ENCODE measurements at regions not wholly inside any gene's neighbourhood (a gene's known extent, or its start where the extent isn't known, plus 50 kb on each side); places are given as distances from the start of the nearest gene placed in this dataset.
A peak's percentile ranks its signal among the peaks of the same experiment; 100 is the strongest.

DNA sequence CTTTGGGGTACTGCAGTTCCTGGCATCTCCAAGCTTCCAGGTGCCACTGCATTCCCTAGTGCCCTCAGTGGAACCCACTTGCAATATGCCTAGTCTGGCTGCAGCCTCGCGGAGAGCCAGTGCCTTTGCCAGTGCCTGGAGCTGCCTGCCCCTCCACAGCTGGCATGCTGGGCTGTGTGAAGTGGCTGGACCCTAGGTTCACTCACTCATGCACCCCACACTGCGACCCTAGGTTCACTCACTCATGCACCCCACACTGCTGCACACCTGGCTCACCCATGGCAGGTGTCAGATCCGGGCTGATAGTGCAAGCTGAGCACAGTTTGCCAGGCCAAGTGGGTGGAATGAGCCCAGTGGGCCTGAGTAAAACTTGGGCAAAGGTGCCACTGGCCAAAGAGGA is 253.0 kb upstream of the NDST4 start:
- Histone ChIP-seq H3K27ac (no peak overlapping the region), H3K4me3 (no peak overlapping the region)
- TF ChIP-seq, protein P1, sequence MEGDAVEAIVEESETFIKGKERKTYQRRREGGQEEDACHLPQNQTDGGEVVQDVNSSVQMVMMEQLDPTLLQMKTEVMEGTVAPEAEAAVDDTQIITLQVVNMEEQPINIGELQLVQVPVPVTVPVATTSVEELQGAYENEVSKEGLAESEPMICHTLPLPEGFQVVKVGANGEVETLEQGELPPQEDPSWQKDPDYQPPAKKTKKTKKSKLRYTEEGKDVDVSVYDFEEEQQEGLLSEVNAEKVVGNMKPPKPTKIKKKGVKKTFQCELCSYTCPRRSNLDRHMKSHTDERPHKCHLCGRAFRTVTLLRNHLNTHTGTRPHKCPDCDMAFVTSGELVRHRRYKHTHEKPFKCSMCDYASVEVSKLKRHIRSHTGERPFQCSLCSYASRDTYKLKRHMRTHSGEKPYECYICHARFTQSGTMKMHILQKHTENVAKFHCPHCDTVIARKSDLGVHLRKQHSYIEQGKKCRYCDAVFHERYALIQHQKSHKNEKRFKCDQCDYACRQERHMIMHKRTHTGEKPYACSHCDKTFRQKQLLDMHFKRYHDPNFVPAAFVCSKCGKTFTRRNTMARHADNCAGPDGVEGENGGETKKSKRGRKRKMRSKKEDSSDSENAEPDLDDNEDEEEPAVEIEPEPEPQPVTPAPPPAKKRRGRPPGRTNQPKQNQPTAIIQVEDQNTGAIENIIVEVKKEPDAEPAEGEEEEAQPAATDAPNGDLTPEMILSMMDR (IDR thresholded peaks at IDR 0.05): no peak
- DNase-seq (ENCODE audit: low spot score): no peak

- H3K27ac ChIP-seq: no peak overlapping the region
- TF ChIP-seq, protein P1 (IDR thresholded peaks at IDR 0.05): no peak
- DNase-seq (ENCODE audit: low spot score): no peak
- no peak overlapping the region for H3K4me3 ChIP-seq
Observed at GRCh38 chr4:115365185-115365584, 251.8 kb upstream of the NDST4 start.

- TF ChIP-seq, protein P1 (IDR thresholded peaks at IDR 0.05): no peak
Observed at GRCh38 chr4:115361781-115362180, 248.4 kb upstream of the NDST4 start.

GRCh38 chr4:115360431-115360830 is 247.0 kb upstream of the NDST4 start:
- no peak for DNase-seq (ENCODE audit: low spot score)
- Histone ChIP-seq H3K4me3 (no peak overlapping the region), H3K27ac (no peak overlapping the region)
- TF ChIP-seq, protein P1 (IDR thresholded peaks at IDR 0.05): no peak

More at GRCh38 chr4:115361781-115362180, 248.4 kb upstream of the NDST4 start:
- no peak overlapping the region for H3K27ac ChIP-seq
- no peak overlapping the region for H3K4me3 ChIP-seq
- no peak for DNase-seq (ENCODE audit: low spot score)

DNA sequence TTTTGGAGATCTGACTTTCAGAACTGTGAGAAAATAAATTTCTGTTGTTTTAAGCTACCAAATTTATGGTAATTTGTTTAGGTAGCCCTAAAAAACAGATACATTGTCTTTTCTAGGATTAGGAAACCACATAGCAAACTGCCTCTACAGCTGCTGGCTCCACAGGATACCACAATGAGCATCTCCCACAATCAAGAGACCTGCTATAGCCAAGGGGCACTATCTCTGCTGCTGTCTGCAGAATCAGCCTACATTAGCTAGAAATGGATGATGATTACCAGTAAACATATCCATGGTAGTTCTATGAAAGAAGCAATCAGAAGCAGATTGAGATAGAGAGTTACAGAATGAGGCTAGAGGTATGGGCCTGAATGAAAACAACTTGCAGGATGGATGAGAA is 244.4 kb upstream of the NDST4 start:
- no peak for DNase-seq (ENCODE audit: low spot score)
- no peak overlapping the region for H3K27ac ChIP-seq
- TF ChIP-seq, protein P1 (IDR thresholded peaks at IDR 0.05): no peak
- no peak overlapping the region for H3K4me3 ChIP-seq

- H3K27ac ChIP-seq: no peak overlapping the region
- no peak overlapping the region for H3K4me3 ChIP-seq
- TF ChIP-seq, protein P1 (IDR thresholded peaks at IDR 0.05): no peak
- DNase-seq (ENCODE audit: low spot score): no peak
Observed at GRCh38 chr4:115356176-115356575, 242.8 kb upstream of the NDST4 start.

DNA sequence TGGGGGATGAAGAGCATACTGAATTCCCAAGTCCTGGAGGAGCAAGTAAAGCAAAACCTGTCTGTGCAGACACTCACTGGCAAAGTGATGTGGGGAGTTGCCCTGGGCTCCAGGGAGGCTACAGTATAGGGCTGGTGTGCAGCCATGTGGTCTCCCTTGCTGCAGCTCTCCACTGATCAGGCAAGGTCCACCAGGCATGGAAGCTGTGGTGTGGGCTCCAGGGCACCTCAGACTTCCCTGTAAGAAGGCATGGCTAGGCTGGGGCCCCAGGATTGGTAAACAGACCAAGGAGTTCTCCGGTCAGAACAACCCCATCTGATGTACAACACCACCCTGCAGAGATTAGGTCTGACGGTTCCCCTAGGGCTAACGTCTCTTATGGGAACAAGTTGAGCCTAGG is 241.9 kb upstream of the NDST4 start:
- peak; percentile 35 for DNase-seq (ENCODE audit: low spot score)
- H3K27ac ChIP-seq: no peak overlapping the region
- TF ChIP-seq, protein P1 (IDR thresholded peaks at IDR 0.05): no peak
- no peak overlapping the region for H3K4me3 ChIP-seq
